ENCODE measurements at regions not wholly inside any gene's neighbourhood (a gene's known extent, or its start where the extent isn't known, plus 50 kb on each side); places are given as distances from the start of the nearest gene placed in this dataset.

DNA sequence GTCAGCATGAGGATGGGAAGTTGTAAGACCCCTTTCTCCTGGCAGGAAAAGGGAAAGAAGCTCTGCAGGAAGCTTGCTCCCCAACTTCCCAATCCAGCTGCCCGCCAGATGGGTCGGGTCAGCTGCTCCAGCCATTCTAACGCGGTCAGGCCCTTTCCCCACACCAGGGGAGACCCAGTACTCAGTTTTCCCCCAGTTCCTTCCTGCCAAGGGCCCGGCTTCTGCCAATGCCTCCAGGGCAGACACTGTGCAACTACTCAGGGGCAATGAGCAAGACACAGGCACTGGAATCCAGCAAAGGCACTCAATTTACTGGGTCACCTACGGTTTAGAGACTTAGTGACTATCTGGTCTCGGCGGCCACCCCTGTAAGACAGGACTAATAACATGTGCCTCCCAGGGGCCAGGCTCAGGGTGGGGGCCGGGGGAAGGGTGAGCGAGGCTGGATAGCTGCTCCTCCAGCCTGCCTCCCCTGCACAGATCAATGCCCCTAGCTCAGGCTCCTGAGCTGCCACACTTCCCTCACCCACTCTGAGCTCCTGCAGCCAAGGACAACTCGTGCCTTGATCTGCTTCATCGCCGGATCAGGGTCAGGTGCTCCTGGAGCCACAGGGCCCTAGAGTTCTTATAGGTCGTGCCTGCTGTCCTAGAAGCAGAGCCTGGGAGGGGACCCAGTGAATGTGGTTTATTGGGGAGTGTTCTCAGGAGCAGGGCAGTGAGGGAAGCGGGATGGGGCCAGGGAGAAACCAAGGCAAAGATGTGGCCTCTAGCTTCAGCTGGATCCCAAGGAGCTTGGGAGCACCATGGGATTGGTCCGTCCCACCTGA is 171.1 kb downstream of the ZFP36L2 start:
- H3K27ac ChIP-seq, result no peak overlapping the region
- no peaks in the 10 kb centered on the region for H3K27me3 ChIP-seq
- no peaks in the 10 kb centered on the region for H3K9me3 ChIP-seq
- intact Hi-C loops (cut with DNase I), result no loop called here
- TF ChIP-seq, protein P1, sequence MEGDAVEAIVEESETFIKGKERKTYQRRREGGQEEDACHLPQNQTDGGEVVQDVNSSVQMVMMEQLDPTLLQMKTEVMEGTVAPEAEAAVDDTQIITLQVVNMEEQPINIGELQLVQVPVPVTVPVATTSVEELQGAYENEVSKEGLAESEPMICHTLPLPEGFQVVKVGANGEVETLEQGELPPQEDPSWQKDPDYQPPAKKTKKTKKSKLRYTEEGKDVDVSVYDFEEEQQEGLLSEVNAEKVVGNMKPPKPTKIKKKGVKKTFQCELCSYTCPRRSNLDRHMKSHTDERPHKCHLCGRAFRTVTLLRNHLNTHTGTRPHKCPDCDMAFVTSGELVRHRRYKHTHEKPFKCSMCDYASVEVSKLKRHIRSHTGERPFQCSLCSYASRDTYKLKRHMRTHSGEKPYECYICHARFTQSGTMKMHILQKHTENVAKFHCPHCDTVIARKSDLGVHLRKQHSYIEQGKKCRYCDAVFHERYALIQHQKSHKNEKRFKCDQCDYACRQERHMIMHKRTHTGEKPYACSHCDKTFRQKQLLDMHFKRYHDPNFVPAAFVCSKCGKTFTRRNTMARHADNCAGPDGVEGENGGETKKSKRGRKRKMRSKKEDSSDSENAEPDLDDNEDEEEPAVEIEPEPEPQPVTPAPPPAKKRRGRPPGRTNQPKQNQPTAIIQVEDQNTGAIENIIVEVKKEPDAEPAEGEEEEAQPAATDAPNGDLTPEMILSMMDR (IDR thresholded peaks at IDR 0.05), result no peak
- no peak for FAIRE-seq
- peaks cover 5 to 13% (median 10%) of the 10 kb centered on the region in 3 donors for H3K4me1 ChIP-seq
- no peak overlapping the region for H3K4me3 ChIP-seq
- ATAC-seq, result no peak
- peak in 1 of 6 donors; percentile 45 for DNase-seq
- 89 to 91% methylated on average over 16 of the region's 16 CpGs for WGBS, 2 donors
- H3K36me3 ChIP-seq, result no peaks in the 10 kb centered on the region

- H3K36me3 ChIP-seq, result no peaks in the 10 kb centered on the region
- TF ChIP-seq, protein P1 (IDR thresholded peaks at IDR 0.05), result no peak
- no peaks in the 10 kb centered on the region for H3K9me3 ChIP-seq
- no peak overlapping the region for H3K4me3 ChIP-seq
- H3K4me1 ChIP-seq, result peaks cover 5 to 13% (median 10%) of the 10 kb centered on the region in 3 donors
- H3K27ac ChIP-seq, result no peak overlapping the region
- intact Hi-C loops (cut with DNase I), result no loop called here
- FAIRE-seq (no peak), DNase-seq (peak in 1 of 6 donors; percentile 42), ATAC-seq (peak in 1 of 4 donors; percentile 21)
- H3K27me3 ChIP-seq, result no peaks in the 10 kb centered on the region
- 37 to 39% methylated on average over 7 of the region's 7 CpGs for WGBS, 2 donors
Observed at GRCh38 chr2:43054367-43054766, 172.0 kb downstream of the ZFP36L2 start.

GRCh38 chr2:43052944-43053306 is 173.5 kb downstream of the ZFP36L2 start:
- intact Hi-C loops (cut with DNase I), result no loop called here
- no peak overlapping the region for H3K4me3 ChIP-seq
- FAIRE-seq (no peak), ATAC-seq (no peak), DNase-seq (no peak)
- WGBS, 2 donors, result 78 to 84% methylated on average over 1 of the region's 1 CpG
- TF ChIP-seq, protein P1 (IDR thresholded peaks at IDR 0.05), result no peak
- H3K27me3 ChIP-seq, result no peaks in the 10 kb centered on the region
- H3K27ac ChIP-seq, result no peak overlapping the region
- H3K36me3 ChIP-seq, result no peaks in the 10 kb centered on the region
- H3K4me1 ChIP-seq, result peaks cover 5 to 13% (median 10%) of the 10 kb centered on the region in 3 donors
- no peaks in the 10 kb centered on the region for H3K9me3 ChIP-seq

DNA sequence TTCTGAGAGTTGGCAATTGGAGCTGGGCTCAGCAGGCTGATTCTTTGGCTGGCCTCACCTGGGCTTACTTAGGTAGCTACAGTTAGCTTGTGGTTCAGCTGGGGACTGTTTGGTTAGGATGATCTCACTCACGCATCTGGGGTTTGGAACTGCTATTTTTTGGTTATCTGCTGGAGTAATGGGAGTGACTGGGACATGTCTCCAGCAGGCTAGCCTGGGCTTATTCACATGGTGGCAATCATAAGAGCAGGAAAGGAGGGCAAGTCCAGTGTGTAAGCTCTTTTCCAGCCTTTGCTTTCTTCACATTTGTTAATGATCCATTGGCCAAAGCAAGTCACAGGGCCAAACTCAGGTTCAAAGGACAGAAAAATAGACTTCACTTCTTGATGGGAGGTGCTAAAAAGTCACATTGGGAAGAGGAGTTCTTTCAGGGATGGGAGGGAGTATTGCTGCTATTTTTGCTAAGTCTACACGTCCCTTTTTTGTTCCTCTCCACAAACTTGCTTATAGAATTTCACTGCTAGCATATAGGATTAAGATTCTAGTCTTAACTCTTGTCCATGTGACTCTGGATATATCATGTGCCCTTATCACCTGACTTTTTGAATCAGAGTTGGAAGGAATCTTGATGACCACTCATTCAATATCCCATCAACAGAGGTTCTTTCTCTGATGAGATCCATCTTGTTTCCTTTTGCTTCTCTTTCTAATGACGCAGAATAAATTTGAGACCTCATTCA is 174.0 kb downstream of the ZFP36L2 start:
- Histone ChIP-seq H3K4me3 (no peak overlapping the region), H3K4me1 (peaks cover 5 to 13% (median 10%) of the 10 kb centered on the region in 3 donors), H3K36me3 (no peaks in the 10 kb centered on the region), H3K9me3 (no peaks in the 10 kb centered on the region), H3K27ac (no peak overlapping the region), H3K27me3 (no peaks in the 10 kb centered on the region)
- TF ChIP-seq, protein P1 (IDR thresholded peaks at IDR 0.05), result no peak
- 88 to 96% methylated on average over 3 of the region's 3 CpGs for WGBS, 2 donors
- DNase-seq (no peak), FAIRE-seq (no peak), ATAC-seq (no peak)
- intact Hi-C loops (cut with DNase I), result no loop called here

Measured in pancreas (tissue), 10 donors.